IMR-90 (cell line): ENCODE measurements at regions not wholly inside any gene's neighbourhood (a gene's known extent, or its start where the extent isn't known, plus 50 kb on each side); places are given as distances from the start of the nearest gene placed in this dataset.

Source experiments
- CEBPB ChIP-seq: IDR thresholded peaks from 2 replicates; pipeline ENCODE4 v1.6.1; 2012; ENCODE audit warnings: low read depth, low read length, improper control_type of control experiment
- FOS ChIP-seq: fragments of 150-350 bp; IDR thresholded peaks from 2 replicates; pipeline ENCODE4 v1.6.1; 2016; ENCODE audit warnings: low read depth, low read length
- MAZ ChIP-seq: IDR thresholded peaks from 2 replicates; pipeline ENCODE4 v1.6.1; 2012; ENCODE audit warnings: low read depth, mild to moderate bottlenecking, low read length, improper control_type of control experiment, moderate library complexity, borderline replicate concordance
- POLR2A ChIP-seq: IDR thresholded peaks from 2 replicates; pipeline ENCODE4 v1.6.1; 2012; ENCODE audit warnings: mild to moderate bottlenecking, low read depth, low read length
- RCOR1 ChIP-seq: IDR thresholded peaks from 2 replicates; pipeline ENCODE4 v1.6.1; 2012; ENCODE audit warnings: mild to moderate bottlenecking, low read length, improper control_type of control experiment; ENCODE audit not compliant: insufficient replicate concordance
- TF ChIP-seq, protein P1 (sequence below): conservative IDR thresholded peaks from 2 replicates; pipeline ENCODE4 v1.5.1; 2012; ENCODE audit warnings: mild to moderate bottlenecking, low read depth, low read length, improper control_type of control experiment

DNA sequence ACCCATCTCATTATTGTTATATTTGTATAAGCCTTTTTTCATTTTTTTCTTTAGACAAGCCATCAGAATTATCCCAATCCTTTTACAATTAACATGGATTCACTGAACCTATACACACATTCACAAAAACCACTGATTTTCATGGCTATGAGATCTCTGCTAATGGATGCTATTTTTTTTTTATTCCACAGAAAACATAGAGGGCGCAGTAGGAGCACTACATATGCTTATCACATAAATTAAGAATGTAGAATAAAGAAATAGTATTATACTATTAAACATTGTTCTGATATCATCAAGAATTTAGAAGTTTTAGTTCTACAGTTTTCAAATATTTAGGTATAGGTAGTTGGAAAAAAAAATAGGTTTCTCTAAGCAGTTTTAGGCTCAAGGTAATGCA is 1477.4 kb downstream of the ARAP2 start:
- no peak for TF ChIP-seq MAZ
- TF ChIP-seq, protein P1, sequence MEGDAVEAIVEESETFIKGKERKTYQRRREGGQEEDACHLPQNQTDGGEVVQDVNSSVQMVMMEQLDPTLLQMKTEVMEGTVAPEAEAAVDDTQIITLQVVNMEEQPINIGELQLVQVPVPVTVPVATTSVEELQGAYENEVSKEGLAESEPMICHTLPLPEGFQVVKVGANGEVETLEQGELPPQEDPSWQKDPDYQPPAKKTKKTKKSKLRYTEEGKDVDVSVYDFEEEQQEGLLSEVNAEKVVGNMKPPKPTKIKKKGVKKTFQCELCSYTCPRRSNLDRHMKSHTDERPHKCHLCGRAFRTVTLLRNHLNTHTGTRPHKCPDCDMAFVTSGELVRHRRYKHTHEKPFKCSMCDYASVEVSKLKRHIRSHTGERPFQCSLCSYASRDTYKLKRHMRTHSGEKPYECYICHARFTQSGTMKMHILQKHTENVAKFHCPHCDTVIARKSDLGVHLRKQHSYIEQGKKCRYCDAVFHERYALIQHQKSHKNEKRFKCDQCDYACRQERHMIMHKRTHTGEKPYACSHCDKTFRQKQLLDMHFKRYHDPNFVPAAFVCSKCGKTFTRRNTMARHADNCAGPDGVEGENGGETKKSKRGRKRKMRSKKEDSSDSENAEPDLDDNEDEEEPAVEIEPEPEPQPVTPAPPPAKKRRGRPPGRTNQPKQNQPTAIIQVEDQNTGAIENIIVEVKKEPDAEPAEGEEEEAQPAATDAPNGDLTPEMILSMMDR: no peak
- no peak for TF ChIP-seq POLR2A
- TF ChIP-seq FOS: no peak
- no peak for TF ChIP-seq RCOR1
- no peak for TF ChIP-seq CEBPB
